PC-9 (cell line): ENCODE measurements at regions not wholly inside any gene's neighbourhood (a gene's known extent, or its start where the extent isn't known, plus 50 kb on each side); places are given as distances from the start of the nearest gene placed in this dataset.

Source experiments
- BruUV-seq: library from RNA; stranded (reverse); fragments of 400-500 nt; replicated peaks from 2 replicates; lab custom pipeline; 2021; lab: Mats Ljungman, UMichigan
- CTCF ChIA-PET: fragments of 300-600 bp; sonication (Branson Sonifier 250); formaldehyde crosslinking; loops from one replicate; lab custom pipeline; 2022; ENCODE audit warnings: antibody characterized with exemption; lab: Charles Lee
- POLR2A ChIA-PET: fragments of 300-600 bp; sonication (Branson Sonifier 250); formaldehyde crosslinking; loops from one replicate; lab custom pipeline; 2022; ENCODE audit warnings: antibody characterized with exemption; ENCODE audit not compliant: unreplicated experiment; lab: Charles Lee
- DNase-seq, 2 experiments: peaks; one replicate each; pipeline versions ENCODE4 v3.0.0 to v3.0.0-alpha.2; 2015 to 2022; ENCODE audit warnings: mixed read lengths in 1 of 2
- H2AFZ ChIP-seq: fragments of 200-600 bp; sonication (generic); 2 replicates; pipeline ENCODE4 v1.8.1; 2017; ENCODE audit warnings: antibody characterized with exemption
- H3F3A ChIP-seq: fragments of 200-600 bp; sonication (generic); 2 replicates; pipeline ENCODE4 v1.8.1; 2017; ENCODE audit warnings: antibody characterized with exemption, mild to moderate bottlenecking, low read depth; ENCODE audit not compliant: insufficient read depth
- H3K27ac ChIP-seq: fragments of 200-600 bp; sonication (generic); 2 replicates; pipeline ENCODE4 v1.6.1; 2016; ENCODE audit warnings: mixed run types
- H3K27me3 ChIP-seq: fragments of 200-600 bp; sonication (generic); 2 replicates; pipeline ENCODE4 v1.6.1; 2016; ENCODE audit warnings: low read depth, mixed run types; ENCODE audit not compliant: insufficient read depth
- H3K36me3 ChIP-seq: fragments of 200-600 bp; sonication (generic); 2 replicates; pipeline ENCODE4 v1.6.1; 2016; ENCODE audit warnings: low read depth, mixed run types
- H3K4me1 ChIP-seq: fragments of 200-600 bp; sonication (generic); replicated peaks from 2 replicates; pipeline ENCODE4 v1.6.1; 2016; ENCODE audit warnings: mixed run types; ENCODE audit not compliant: insufficient read depth
- H3K4me2 ChIP-seq: fragments of 200-600 bp; sonication (generic); 2 replicates; pipeline ENCODE4 v1.6.1; 2017; ENCODE audit warnings: mixed run types
- H3K4me3 ChIP-seq: fragments of 200-600 bp; sonication (generic); 2 replicates; pipeline ENCODE4 v1.6.1; 2016; ENCODE audit warnings: mixed run types
- H3K79me2 ChIP-seq: fragments of 200-600 bp; sonication (generic); 2 replicates; pipeline ENCODE4 v1.6.1; 2017; ENCODE audit warnings: low read depth, mixed run types
- H3K9me2 ChIP-seq: fragments of 200-600 bp; sonication (generic); 2 replicates; pipeline ENCODE4 v1.8.1; 2017; ENCODE audit warnings: mild to moderate bottlenecking; ENCODE audit not compliant: insufficient read depth
- H3K9me3 ChIP-seq: fragments of 200-600 bp; sonication (generic); 2 replicates; pipeline ENCODE4 v1.8.1; 2016; ENCODE audit warnings: low read depth; ENCODE audit not compliant: insufficient read depth
- H4K20me1 ChIP-seq: fragments of 200-600 bp; sonication (generic); 2 replicates; pipeline ENCODE4 v1.8.1; 2017; ENCODE audit not compliant: insufficient read depth
- CTCF ChIP-seq: fragments of 200-600 bp; sonication (generic); conservative IDR thresholded peaks from 2 replicates; pipeline ENCODE4 v1.6.1; 2017; ENCODE audit warnings: mixed run types, antibody characterized with exemption, mild to moderate bottlenecking, moderate library complexity
- EZH2 ChIP-seq: fragments of 200-600 bp; sonication (generic); IDR thresholded peaks from 2 replicates; pipeline ENCODE4 v1.8.0; 2017; ENCODE audit warnings: antibody characterized with exemption, low read depth
- intact Hi-C: fragments of 100-400 bp; cut with micrococcal nuclease; formaldehyde crosslinking; loops from one replicate; pipeline ENCODE4 v1.10.0; 2022; ENCODE audit not compliant: unreplicated experiment

GRCh38 chr12:114172135-114172534, 206.0 kb upstream of the RBM19 start:
- no peaks in the 10 kb centered on the region for H3K9me2 ChIP-seq
- H2AFZ ChIP-seq: no peak overlapping the region
- TF ChIP-seq CTCF (no peak), EZH2 (no peak)
- H3K4me1 ChIP-seq: no peaks in the 10 kb centered on the region
- no peaks in the 10 kb centered on the region for H3K36me3 ChIP-seq
- no peaks in the 10 kb centered on the region for H3K79me2 ChIP-seq
- BruUV-seq: no TSS peak
- H3K27ac ChIP-seq: no peak overlapping the region
- H3F3A ChIP-seq: no peaks in the 10 kb centered on the region
- H3K9me3 ChIP-seq: no peaks in the 10 kb centered on the region
- peaks cover 16% of the 10 kb centered on the region for H3K27me3 ChIP-seq
- ChIA-PET POLR2A (no interaction called here), CTCF (no interaction called here)
- no peak overlapping the region for H3K4me2 ChIP-seq
- DNase-seq: no peak
- intact Hi-C loops: no loop called here
- no peak overlapping the region for H3K4me3 ChIP-seq
- no peaks in the 10 kb centered on the region for H4K20me1 ChIP-seq

- Histone ChIP-seq H3K9me3 (no peaks in the 10 kb centered on the region), H3K27ac (no peak overlapping the region), H3K4me1 (no peaks in the 10 kb centered on the region), H3F3A (no peaks in the 10 kb centered on the region), H2AFZ (no peak overlapping the region), H3K36me3 (no peaks in the 10 kb centered on the region), H3K79me2 (no peaks in the 10 kb centered on the region), H4K20me1 (no peaks in the 10 kb centered on the region), H3K9me2 (no peaks in the 10 kb centered on the region), H3K27me3 (peaks cover 19% of the 10 kb centered on the region), H3K4me3 (no peak overlapping the region), H3K4me2 (no peak overlapping the region)
- intact Hi-C loops: no loop called here
- POLR2A ChIA-PET: no interaction called here
- DNase-seq: no peak
- CTCF ChIA-PET: no interaction called here
- TF ChIP-seq EZH2: no peak
- TF ChIP-seq CTCF: no peak
- BruUV-seq: no TSS peak
Observed at GRCh38 chr12:114168061-114168460, 201.9 kb upstream of the RBM19 start.

- Histone ChIP-seq H3K36me3 (no peaks in the 10 kb centered on the region), H3K79me2 (no peaks in the 10 kb centered on the region), H3K27ac (no peak overlapping the region), H3K27me3 (peaks cover 19% of the 10 kb centered on the region), H3K4me3 (no peak overlapping the region), H3K4me1 (no peaks in the 10 kb centered on the region), H2AFZ (no peak overlapping the region), H3K9me2 (no peaks in the 10 kb centered on the region), H3K4me2 (no peak overlapping the region), H4K20me1 (no peaks in the 10 kb centered on the region), H3F3A (no peaks in the 10 kb centered on the region), H3K9me3 (no peaks in the 10 kb centered on the region)
- POLR2A ChIA-PET: no interaction called here
- no peak for TF ChIP-seq CTCF
- TF ChIP-seq EZH2: no peak
- BruUV-seq: no TSS peak
- DNase-seq: no peak
- intact Hi-C loops: no loop called here
- CTCF ChIA-PET: no interaction called here
Observed at GRCh38 chr12:114167431-114167830, 201.3 kb upstream of the RBM19 start.
